ENCODE measurements at regions not wholly inside any gene's neighbourhood (a gene's known extent, or its start where the extent isn't known, plus 50 kb on each side); places are given as distances from the start of the nearest gene placed in this dataset.

- no peak for DNase-seq
Observed at GRCh38 chrX:38992441-38993096, 191.3 kb downstream of the MID1IP1 start.

- no peak for DNase-seq
Observed at GRCh38 chrX:38993500-38993899, 192.2 kb downstream of the MID1IP1 start.

- DNase-seq = no peak
Observed at GRCh38 chrX:38999099-38999498, 197.8 kb downstream of the MID1IP1 start.

- DNase-seq = no peak
Observed at GRCh38 chrX:38999967-39000745, 198.9 kb downstream of the MID1IP1 start.

- DNase-seq = no peak
Observed at GRCh38 chrX:39000802-39001201, 199.5 kb downstream of the MID1IP1 start.

DNA sequence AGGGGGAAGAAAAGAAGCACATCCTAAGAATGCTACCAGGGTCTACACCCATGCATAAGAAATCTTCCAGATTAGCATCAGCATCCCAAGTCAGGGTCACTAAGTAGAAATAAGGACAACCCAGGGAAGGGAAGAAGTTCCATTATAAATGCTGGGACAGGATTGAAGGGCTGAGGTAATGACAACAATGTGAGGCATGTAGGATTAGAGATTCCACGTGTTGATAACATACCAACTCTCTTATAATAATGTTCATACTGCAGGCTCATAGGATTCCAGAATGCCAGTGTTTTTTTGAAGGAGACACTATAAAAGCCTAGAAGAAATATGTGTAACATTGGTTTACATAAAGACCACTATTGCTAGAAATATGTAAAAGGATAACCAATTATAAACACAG, 201.2 kb downstream of the MID1IP1 start:
- DNase-seq = no peak

GRCh38 chrX:39008549-39008948, 207.3 kb downstream of the MID1IP1 start:
- peak; percentile 22 for DNase-seq

DNA sequence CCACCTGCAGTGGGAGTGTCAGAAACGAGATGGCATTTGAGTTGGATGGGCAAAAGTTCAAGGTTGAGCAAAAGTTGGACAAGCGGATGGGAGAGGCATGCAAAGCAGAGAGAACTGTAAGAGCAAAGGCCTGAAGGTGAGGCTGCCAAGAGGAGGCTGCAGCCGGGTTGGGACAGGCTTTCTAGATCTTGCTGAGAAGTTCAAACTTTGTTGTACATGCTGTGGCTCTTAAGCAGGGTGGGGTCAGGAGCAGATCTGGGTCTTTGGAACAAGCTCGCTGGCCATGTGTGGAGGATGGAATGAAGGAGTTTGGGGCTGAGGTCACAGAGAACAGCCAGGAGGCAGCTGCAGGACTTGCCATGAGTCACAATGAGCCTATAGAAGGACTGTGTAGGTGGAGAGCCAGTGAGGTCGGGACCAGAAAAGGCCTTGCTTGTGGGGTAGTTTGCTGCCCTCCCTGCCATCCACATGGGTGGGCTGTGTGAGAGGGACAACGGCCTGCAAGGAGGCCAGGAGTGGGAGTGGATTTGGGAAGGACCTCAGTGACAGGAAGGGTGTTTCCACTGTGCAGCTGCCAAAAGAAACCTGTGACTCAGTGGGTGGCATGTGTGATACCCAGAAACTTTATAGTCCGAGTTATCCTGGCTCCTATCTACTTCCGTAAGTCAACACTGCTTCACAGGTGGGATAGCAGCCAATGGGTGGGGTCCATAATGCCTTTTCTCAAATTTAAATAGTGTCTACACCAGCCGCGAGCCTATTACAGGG, 210.4 kb downstream of the MID1IP1 start:
- DNase-seq = no peak

- no peak for DNase-seq
Observed at GRCh38 chrX:39012621-39013111, 211.4 kb downstream of the MID1IP1 start.

DNA sequence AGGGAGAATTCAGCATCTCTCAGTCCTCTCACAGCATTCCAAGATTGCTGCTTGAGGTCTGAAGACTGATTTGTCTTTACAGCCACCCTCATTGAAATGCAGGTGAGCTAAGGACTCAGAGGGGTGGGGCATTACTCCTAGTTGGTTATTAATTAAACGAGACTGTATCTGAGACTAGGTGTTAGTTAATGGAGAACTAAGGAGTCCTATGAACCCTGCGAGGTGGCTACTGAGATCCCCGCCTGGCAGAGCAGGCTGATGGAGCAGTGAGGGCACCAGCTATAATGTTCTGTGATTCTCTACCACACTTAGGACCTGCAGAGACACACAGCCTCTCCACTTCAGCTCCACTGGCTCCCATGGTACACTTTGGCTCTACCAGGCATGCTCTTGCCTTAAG, 215.3 kb downstream of the MID1IP1 start:
- DNase-seq = no peak

DNA sequence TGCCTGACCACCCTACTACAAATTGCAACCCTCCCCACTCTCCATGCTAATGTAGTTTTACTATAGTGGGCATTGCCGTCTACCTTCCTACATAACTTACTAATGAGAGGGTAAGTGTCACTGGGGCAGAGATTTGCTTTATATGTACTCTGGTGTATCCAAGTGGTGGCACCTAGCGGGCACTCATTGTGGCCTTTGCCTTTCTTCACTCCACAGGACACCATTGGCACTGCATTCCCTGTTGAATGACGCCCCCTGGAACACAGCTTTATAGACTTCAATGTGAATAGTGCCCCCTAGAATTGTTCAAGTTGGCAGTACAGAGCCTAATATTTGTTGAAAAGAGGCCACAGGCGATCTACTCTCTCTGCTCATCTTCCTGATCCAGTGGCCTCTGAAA, 215.8 kb downstream of the MID1IP1 start:
- no peak for DNase-seq

DNA sequence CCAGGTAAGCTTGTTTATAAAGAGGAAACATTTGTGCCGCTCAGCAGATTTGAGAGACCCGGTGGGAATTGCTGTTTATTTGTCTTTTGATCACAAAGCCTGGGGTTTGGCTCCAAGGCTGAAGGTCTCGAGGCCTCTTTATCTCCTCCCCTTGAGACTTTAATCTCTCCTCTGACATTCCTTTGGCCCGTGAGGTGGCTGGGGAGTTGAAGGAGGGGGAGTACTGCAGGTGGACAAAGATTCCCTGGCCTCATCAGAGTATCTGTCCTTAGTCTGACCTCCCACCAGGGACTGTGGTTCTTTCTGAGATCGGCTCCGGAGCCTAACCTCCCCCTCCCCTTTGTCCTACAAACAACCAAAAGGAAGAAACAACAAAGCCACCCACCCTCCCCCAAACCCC, 216.5 kb downstream of the MID1IP1 start:
- DNase-seq = no peak

DNA sequence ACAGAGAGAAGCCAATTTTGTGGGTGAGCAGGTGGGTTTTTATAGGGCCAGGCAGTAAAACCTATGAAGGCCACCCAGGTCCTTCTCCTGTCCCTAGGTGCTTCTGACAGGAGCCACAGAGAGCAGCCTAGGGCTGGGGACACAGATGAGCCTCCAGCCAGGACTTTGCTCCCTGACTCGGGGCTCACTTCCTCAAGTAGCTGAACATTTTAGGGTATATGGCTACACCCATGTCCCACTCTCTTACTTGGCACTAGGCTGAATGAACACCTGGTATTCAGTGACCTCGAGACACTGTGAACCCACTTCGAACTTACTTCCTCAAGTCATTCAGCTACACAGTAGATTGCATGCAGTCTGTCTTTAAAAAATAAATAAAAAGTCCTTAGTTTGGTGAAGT, 217.3 kb downstream of the MID1IP1 start:
- DNase-seq = no peak

- DNase-seq = no peak
Observed at GRCh38 chrX:39019056-39019455, 217.8 kb downstream of the MID1IP1 start.

- DNase-seq = no peak
Observed at GRCh38 chrX:39020051-39020669, 218.9 kb downstream of the MID1IP1 start.

DNA sequence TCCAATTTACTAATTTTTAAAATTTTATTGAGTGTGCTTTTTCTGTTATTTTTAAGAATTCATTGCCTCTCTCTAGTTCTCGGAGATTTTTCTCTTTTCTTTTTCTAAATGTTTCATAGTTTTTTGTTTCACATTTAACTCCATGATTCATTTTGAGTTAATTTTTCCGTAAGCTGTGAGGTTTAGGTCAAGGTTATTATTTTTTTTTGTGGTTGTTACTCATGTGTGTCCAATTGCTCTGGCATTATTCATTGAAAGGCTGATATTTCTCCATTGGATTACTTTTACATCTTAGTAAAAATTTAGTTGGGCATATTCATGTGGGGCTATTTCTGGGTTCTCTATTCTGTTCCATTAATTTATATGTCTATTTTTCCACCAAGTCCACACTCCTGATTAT, 220.8 kb downstream of the MID1IP1 start:
- DNase-seq = no peak

- DNase-seq = no peak
Observed at GRCh38 chrX:39029221-39029620, 228.0 kb downstream of the MID1IP1 start.

DNA sequence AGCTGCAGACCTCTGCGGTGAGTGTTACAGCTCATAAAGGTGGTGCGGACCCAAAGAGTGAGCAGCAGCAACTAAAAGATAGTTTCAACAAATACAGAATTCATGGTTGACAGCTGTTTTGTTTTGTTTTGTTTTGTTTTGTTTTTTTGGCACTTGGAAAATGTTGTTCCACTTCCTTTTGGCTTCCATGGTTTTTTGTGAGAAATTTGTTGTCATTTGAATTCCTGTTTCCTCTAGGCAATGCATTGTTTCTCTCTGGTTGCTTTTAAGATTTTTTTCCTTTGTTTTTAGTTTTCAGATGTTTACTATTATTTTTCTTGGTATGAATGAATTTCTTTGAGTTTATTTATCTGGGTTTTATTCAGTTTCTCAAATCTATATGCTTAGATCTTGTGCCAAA, 229.4 kb downstream of the MID1IP1 start:
- DNase-seq = no peak

DNA sequence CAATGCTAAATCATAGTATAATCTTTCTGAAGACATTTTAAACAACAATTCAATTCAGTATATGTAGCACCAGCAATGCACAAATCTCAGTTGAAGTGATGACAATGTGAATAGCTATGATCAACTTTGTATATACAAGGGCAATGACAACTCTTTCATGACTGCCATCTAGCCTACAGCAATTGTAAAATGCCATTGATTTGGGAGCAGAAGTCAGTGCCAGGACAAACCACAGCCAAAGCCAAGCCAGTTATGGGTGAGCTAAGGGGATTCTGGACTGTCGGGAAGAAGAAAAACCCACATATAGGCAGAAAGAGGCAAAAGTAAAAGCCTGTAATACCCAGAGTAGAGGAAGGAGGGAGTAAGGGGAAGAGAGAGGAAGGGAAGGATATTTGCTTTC, 238.6 kb downstream of the MID1IP1 start:
- DNase-seq = no peak

DNA sequence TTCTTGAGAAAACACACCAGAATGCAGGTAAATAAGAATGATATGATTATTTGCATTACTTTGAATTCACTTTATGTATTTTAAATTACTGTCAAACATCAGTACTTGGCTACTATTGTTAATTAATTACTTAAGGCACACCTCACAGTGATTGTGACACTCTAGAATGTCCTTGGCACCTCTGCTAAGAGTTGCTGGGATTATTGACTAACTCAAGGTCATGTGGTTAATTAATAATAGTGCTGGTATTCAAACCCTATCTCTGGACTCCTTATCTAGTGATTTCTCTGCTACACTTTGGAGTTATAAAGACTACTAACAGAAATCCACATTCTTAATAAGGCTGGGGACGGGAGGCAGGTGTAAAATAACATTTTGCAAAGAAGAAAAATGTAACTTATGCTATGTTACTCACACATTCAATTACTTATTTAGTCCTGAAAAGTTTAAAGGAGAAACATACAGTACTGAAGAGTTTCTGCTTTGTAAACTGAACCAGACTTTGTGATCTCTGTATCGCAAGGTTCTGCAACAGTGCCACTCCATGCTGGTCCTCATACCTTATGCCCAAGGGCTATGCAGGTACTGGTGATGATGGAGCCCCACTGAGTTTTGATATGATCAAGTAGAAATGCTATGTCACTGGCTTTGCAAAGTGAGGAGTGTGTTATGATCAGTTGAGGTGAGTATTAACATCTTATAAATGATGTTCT, 242.7 kb downstream of the MID1IP1 start:
- no peak for DNase-seq

- no peak for DNase-seq
Observed at GRCh38 chrX:39047174-39047573, 245.9 kb downstream of the MID1IP1 start.

GRCh38 chrX:39049975-39050374, 248.7 kb downstream of the MID1IP1 start:
- DNase-seq = no peak

GRCh38 chrX:39050427-39050826, 249.2 kb downstream of the MID1IP1 start:
- no peak for DNase-seq
